Testis (tissue), 2 donors: ENCODE measurements at regions not wholly inside any gene's neighbourhood (a gene's known extent, or its start where the extent isn't known, plus 50 kb on each side); places are given as distances from the start of the nearest gene placed in this dataset.

Source experiments
- DNase-seq: peaks from one replicate; pipeline ENCODE4 v3.0.0-alpha.2; 2019
- H3K27ac ChIP-seq, 2 donors: fragments of 200-600 bp; sonication (generic); one replicate each; pipeline ENCODE4 v1.5.1; 2019
- H3K27me3 ChIP-seq: fragments of 200-600 bp; sonication (generic); one replicate; pipeline ENCODE4 v1.5.1; 2019
- H3K36me3 ChIP-seq: fragments of 200-600 bp; sonication (generic); one replicate; pipeline ENCODE4 v1.5.1; 2017; ENCODE audit warnings: low read depth; ENCODE audit errors: missing control alignments
- H3K4me1 ChIP-seq: fragments of 200-600 bp; sonication (generic); one replicate; pipeline ENCODE4 v1.5.1; 2019
- H3K4me3 ChIP-seq, 2 donors: fragments of 200-600 bp; sonication (generic); one replicate each; pipeline ENCODE4 v1.5.1; 2017 to 2019
- H3K9me3 ChIP-seq: fragments of 200-600 bp; sonication (generic); one replicate; pipeline ENCODE4 v1.5.1; 2017
- POLR2A ChIP-seq: fragments of 450-650 bp; IDR thresholded peaks from one replicate; pipeline ENCODE4 v1.6.1; 2017; ENCODE audit warnings: antibody characterized with exemption, mild to moderate bottlenecking, moderate library complexity
- WGBS, 2 donors: methylation state at CpG; one replicate each; pipeline ENCODE4 v1.1.5; 2018; 5-methylcytosine and 5-hydroxymethylcytosine counted together
- intact Hi-C: fragments of 100-400 bp; cut with DNase I; formaldehyde crosslinking; loops from one replicate; pipeline ENCODE4 v1.15.1; 2023; ENCODE audit warnings: low total_unique reads
- TF ChIP-seq, protein P1 (sequence below), 3 experiments: fragments of 450-650 bp in 2 of 3; fragments of 200-600 bp in 1 of 3; sonication (generic) in 1 of 3; IDR thresholded peaks; one replicate each; pipeline ENCODE4 v1.5.1; 2016 to 2019; ENCODE audit warnings: antibody characterized with exemption in 3 of 3, mild to moderate bottlenecking in 2 of 3, moderate library complexity in 1 of 3

DNA sequence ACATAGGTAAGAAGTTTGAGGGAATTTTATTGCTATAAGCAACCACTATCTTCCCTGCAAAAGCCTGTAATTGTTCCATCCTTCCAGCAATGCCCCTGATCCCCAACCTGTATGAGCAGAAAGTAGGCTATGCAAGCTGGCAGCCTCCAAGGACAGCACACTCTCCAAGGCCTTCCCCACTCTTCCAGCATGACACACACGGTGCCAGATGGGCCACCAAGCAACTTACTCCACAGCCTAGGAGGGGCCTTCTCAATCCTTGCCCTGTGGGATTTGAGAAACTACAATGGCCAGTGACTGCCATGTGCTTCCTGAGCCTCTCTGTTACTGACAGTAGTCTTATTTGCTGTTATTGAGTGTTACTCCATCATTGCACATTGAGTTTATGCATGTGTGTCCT lies 137.5 kb downstream of the ACTR3 start:
- no peak overlapping the region for H3K27ac ChIP-seq
- H3K36me3 ChIP-seq: no peaks in the 10 kb centered on the region
- H3K4me3 ChIP-seq: no peak overlapping the region
- H3K27me3 ChIP-seq: no peaks in the 10 kb centered on the region
- no peak for TF ChIP-seq POLR2A
- TF ChIP-seq, protein P1, sequence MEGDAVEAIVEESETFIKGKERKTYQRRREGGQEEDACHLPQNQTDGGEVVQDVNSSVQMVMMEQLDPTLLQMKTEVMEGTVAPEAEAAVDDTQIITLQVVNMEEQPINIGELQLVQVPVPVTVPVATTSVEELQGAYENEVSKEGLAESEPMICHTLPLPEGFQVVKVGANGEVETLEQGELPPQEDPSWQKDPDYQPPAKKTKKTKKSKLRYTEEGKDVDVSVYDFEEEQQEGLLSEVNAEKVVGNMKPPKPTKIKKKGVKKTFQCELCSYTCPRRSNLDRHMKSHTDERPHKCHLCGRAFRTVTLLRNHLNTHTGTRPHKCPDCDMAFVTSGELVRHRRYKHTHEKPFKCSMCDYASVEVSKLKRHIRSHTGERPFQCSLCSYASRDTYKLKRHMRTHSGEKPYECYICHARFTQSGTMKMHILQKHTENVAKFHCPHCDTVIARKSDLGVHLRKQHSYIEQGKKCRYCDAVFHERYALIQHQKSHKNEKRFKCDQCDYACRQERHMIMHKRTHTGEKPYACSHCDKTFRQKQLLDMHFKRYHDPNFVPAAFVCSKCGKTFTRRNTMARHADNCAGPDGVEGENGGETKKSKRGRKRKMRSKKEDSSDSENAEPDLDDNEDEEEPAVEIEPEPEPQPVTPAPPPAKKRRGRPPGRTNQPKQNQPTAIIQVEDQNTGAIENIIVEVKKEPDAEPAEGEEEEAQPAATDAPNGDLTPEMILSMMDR (IDR thresholded peaks at IDR 0.05): no peak
- DNase-seq: no peak
- intact Hi-C loops: no loop called here
- H3K9me3 ChIP-seq: no peaks in the 10 kb centered on the region
- H3K4me1 ChIP-seq: no peaks in the 10 kb centered on the region
- WGBS, 2 donors: 47 to 63% methylated on average over 1 of the region's 1 CpG

DNA sequence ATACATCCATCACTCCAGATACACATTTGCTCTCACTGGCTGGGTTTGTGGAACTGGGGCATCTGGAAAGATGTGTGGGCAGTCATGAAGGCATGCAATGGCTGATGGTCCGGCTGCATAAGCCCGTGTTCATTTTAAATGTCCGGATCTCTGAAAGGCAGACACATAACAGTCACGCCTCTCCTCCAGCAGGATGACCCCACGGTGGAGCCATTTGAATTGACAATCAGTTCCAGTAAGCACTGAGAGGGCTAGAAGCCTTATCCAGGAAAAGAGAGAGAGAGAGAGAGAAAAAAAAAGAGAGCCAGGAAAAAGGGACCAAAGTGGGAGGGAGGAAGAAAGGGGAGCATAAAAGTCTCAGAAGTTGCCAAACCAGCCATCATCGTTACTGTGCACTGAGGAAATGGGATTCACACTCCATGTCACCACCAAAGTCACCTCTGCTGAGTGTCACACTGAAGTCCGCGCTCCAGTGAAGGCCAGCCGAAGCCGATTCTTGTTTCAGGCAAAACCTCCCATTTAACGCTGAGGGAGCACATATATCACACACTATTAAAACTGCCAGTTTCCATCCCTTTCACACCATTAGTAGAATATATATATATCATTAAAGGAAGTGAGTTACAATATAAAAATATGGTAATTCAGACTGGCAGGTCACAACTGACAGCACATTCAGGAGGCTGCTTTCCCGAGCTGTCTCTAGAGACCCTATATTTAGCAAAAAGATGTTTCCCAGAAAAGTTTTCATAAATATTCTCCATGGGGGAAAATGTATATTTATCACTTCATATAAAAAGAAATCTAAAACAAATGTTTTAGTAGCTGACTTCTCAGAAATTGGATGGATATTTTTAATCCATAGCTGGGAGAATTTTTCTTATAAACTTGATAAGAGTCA lies 142.0 kb downstream of the ACTR3 start:
- no peak for DNase-seq

DNA sequence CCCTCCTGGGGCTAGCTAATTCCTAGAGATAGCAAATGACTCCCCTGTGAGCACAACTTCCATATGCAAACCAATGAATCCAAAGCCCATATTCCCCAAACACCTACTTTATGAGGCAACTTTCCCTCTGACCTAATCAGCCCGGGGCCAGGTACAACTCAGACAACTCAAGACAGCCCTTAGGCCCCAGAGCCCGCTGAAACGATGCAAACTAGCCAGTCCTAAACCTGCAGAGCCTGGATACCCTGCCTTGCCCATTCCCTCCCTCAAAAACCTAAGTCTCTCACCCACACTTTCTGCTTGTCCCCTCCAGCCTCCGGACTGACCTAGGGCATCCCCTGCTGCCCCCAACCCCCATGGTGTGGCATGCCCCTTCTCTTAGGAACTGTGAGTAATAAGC lies 142.8 kb downstream of the ACTR3 start:
- Histone ChIP-seq H3K9me3 (no peaks in the 10 kb centered on the region), H3K27me3 (no peaks in the 10 kb centered on the region), H3K4me3 (no peak overlapping the region), H3K4me1 (no peaks in the 10 kb centered on the region), H3K27ac (no peak overlapping the region), H3K36me3 (no peaks in the 10 kb centered on the region)
- DNase-seq: no peak
- intact Hi-C loops: no loop called here
- WGBS, 2 donors: 61 to 73% methylated on average over 4 of the region's 4 CpGs
- TF ChIP-seq, protein P1 (IDR thresholded peaks at IDR 0.05): no peak
- no peak for TF ChIP-seq POLR2A

More for the DNA sequence above, 142.0 kb downstream of the ACTR3 start:
- TF ChIP-seq, protein P1 (IDR thresholded peaks at IDR 0.05): no peak
- TF ChIP-seq POLR2A: no peak
- 77 to 82% methylated on average over 12 of the region's 12 CpGs for WGBS, 2 donors
- Histone ChIP-seq H3K4me1 (no peaks in the 10 kb centered on the region), H3K27ac (no peak overlapping the region), H3K9me3 (no peaks in the 10 kb centered on the region), H3K36me3 (no peaks in the 10 kb centered on the region), H3K4me3 (no peak overlapping the region), H3K27me3 (no peaks in the 10 kb centered on the region)
- intact Hi-C loops: no loop called here

DNA sequence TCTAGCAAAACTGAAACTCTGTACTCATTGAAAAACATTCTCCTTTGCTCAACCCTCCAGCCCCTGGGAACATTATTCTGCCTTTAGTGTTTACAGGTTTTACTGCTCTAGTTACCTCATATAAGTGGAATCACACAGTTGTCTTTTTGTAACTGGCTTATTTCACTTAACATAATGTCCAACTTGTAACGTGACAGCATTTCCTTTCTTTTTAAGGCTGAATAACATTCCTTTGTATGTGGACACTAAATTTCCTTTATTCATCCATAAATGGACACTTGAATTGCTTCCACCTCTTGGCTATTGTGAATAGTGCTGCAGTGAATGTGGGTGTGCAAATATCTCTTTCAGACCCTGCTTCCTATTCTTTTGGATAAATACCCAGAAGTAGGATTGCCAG lies 144.9 kb downstream of the ACTR3 start:
- intact Hi-C loops: no loop called here
- TF ChIP-seq POLR2A: no peak
- TF ChIP-seq, protein P1 (IDR thresholded peaks at IDR 0.05): no peak
- DNase-seq: no peak

DNA sequence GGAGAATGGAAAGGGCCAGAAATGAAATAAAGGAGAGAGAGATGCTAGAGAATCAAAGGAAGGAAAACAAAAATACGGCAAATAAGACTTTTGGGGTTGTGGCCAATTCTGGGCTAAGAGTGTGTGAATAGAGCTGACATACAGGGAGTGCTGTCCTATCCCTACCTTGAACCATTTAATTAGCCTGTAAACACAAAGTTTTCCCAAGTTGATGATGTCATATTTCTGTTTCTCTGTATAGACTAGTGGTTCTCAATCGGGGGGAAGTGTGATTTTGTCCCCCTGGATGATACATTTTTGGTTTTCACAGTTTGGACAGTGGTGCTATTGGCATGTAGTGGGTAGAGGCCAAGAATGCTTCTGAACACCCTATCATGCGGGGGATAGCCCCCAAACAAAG lies 148.8 kb downstream of the ACTR3 start:
- Histone ChIP-seq H3K9me3 (no peaks in the 10 kb centered on the region), H3K36me3 (no peaks in the 10 kb centered on the region), H3K27ac (no peak overlapping the region), H3K4me1 (no peaks in the 10 kb centered on the region), H3K4me3 (no peak overlapping the region), H3K27me3 (no peaks in the 10 kb centered on the region)
- DNase-seq: no peak
- intact Hi-C loops: no loop called here
- WGBS, 2 donors: 77 to 85% methylated on average over 3 of the region's 3 CpGs
- no peak for TF ChIP-seq POLR2A
- TF ChIP-seq, protein P1 (IDR thresholded peaks at IDR 0.05): no peak

More for the DNA sequence above, 144.9 kb downstream of the ACTR3 start:
- H3K27me3 ChIP-seq: no peaks in the 10 kb centered on the region
- 38 to 61% methylated on average over 1 of the region's 1 CpG for WGBS, 2 donors
- H3K4me1 ChIP-seq: no peaks in the 10 kb centered on the region
- no peaks in the 10 kb centered on the region for H3K9me3 ChIP-seq
- H3K4me3 ChIP-seq: no peak overlapping the region
- no peaks in the 10 kb centered on the region for H3K36me3 ChIP-seq
- no peak overlapping the region for H3K27ac ChIP-seq
